OCI-LY3 (cell line): ENCODE measurements at regions not wholly inside any gene's neighbourhood (a gene's known extent, or its start where the extent isn't known, plus 50 kb on each side); places are given as distances from the start of the nearest gene placed in this dataset.

Source experiments
- H2AFZ ChIP-seq: fragments of 200-600, 300-600 bp; shearing (Covaris generic); 2 replicates; pipeline ENCODE4 v1.6.0; 2014; ENCODE audit warnings: antibody characterized with exemption, low read depth, low read length
- H3K27ac ChIP-seq: fragments of 200-600, 300-600 bp; sonication (generic); 2 replicates; pipeline ENCODE4 v1.5.1; 2014; ENCODE audit warnings: mild to moderate bottlenecking, low read length, moderate library complexity, mixed read lengths
- H3K27me3 ChIP-seq: fragments of 200-600, 300-600 bp; sonication (generic); 2 replicates; pipeline ENCODE4 v1.6.1; 2014; ENCODE audit warnings: low read depth, low read length, mixed read lengths
- H3K36me3 ChIP-seq: fragments of 200-600, 300-600 bp; sonication (generic); replicated peaks from 2 replicates; pipeline ENCODE3; 2014; ENCODE audit warnings: low read depth, low read length, mixed read lengths
- H3K4me1 ChIP-seq: fragments of 300-600, 200-600 bp; sonication (generic); 2 replicates; pipeline ENCODE4 v1.6.1; 2014; ENCODE audit warnings: low read length, mixed read lengths
- H3K4me2 ChIP-seq: fragments of 200-600, 300-600 bp; sonication (generic); 2 replicates; pipeline ENCODE4 v1.6.1; 2014; ENCODE audit warnings: low read length, mixed read lengths
- H3K4me3 ChIP-seq: fragments of 300-600, 200-600 bp; sonication (generic); 2 replicates; pipeline ENCODE4 v1.5.1; 2014; ENCODE audit warnings: antibody characterized with exemption, mild to moderate bottlenecking, low read length, moderate library complexity
- H3K79me2 ChIP-seq: fragments of 300-600, 200-600 bp; shearing (Covaris generic); 2 replicates; pipeline ENCODE4 v1.6.1; 2014; ENCODE audit warnings: mild to moderate bottlenecking, low read length, mixed read lengths
- H3K9ac ChIP-seq: fragments of 300-600, 200-600 bp; shearing (Covaris generic); 2 replicates; pipeline ENCODE4 v1.6.0; 2014; ENCODE audit warnings: mild to moderate bottlenecking, low read length, moderate library complexity
- H3K9me3 ChIP-seq: fragments of 200-600, 300-600 bp; shearing (Covaris generic); 2 replicates; pipeline ENCODE4 v1.6.1; 2014; ENCODE audit warnings: low read length, mixed read lengths; ENCODE audit not compliant: insufficient read depth
- H4K20me1 ChIP-seq: fragments of 200-600, 300-600 bp; sonication (generic); 2 replicates; pipeline ENCODE4 v1.6.1; 2016; ENCODE audit warnings: low read length, mixed read lengths; ENCODE audit not compliant: insufficient read depth
- CTCF ChIP-seq: fragments of 200-600, 300-600 bp; sonication (generic); IDR thresholded peaks from 2 replicates; pipeline ENCODE4 v1.5.1; 2014; ENCODE audit warnings: antibody characterized with exemption, low read length, low read depth
- EZH2phosphoT487 ChIP-seq: fragments of 200-600 bp; shearing (Covaris generic); IDR thresholded peaks from 2 replicates; pipeline ENCODE4 v1.6.1; 2018; ENCODE audit warnings: antibody characterized with exemption, mixed run types, low read depth

DNA sequence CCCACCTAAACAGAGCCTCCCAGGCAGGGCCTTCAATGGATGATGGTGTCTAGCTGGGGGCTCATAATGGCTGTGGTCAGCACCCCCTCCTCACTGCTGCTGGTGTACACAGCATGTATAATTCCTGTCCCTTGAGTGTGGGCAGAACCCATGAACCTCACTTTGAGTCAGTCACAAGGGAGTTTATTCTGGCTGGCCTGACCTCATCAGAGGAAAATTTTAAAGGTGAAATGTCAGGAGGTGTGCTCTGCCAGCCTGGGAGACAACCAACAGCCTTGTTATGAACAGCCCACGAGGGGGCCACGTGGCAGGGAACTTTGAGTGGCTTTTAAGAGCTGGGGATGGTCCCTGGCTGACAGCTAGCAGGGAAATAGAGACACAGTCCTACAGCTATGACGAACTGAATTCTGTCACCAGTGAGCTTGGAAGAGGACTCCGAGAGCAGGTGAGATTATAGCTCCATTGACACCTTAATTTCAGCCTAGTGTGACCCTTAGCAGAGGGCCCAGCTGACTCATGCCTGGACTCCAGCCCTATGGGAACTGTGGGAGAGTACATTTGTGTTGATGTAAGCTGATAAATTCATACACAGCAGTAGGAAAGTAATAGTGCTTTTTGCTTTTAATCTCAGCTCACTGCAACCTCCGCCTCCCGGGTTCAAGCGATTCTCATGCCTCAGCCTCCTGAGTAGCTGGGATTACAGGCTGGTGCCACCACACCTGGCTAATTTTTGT, 73.5 kb upstream of the RUNX3 start:
- Histone ChIP-seq H3K4me3 (no peak overlapping the region), H3K27me3 (peaks cover 5% of the 10 kb centered on the region; the same call in 1 of the 2 replicates), H3K36me3 (no peaks in the 10 kb centered on the region), H3K9ac (no peak overlapping the region), H3K4me1 (no peaks in the 10 kb centered on the region), H3K9me3 (no peaks in the 10 kb centered on the region), H2AFZ (no peak overlapping the region), H4K20me1 (no peaks in the 10 kb centered on the region), H3K79me2 (no peaks in the 10 kb centered on the region), H3K4me2 (no peak overlapping the region), H3K27ac (no peak overlapping the region)
- TF ChIP-seq CTCF (no peak), EZH2phosphoT487 (no peak)

DNA sequence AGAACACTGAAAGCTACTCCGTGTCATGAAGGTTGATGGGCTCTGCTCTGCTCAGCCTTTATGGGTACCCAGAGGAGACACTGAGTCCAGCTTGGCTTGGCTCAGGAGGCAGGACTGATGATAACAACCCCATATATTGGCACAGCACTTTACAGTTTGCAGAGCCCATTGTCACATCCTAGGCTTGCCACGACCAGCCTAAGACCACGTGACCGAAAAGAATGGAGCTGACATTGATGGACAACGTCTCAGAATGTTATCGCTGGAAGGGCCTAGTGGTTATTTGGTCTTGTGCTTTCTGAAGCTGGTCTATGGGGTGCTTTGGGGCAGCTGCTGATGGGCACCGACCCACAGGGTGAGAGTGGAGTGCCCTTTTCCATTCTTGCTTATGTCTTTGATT, 72.9 kb upstream of the RUNX3 start:
- H3K79me2 ChIP-seq: no peaks in the 10 kb centered on the region
- H3K36me3 ChIP-seq: no peaks in the 10 kb centered on the region
- H4K20me1 ChIP-seq: no peaks in the 10 kb centered on the region
- no peak overlapping the region for H3K4me3 ChIP-seq
- no peak overlapping the region for H3K9ac ChIP-seq
- no peak overlapping the region for H3K27ac ChIP-seq
- H3K4me2 ChIP-seq: no peak overlapping the region
- peaks cover 5% of the 10 kb centered on the region; the same call in 1 of the 2 replicates for H3K27me3 ChIP-seq
- no peaks in the 10 kb centered on the region for H3K9me3 ChIP-seq
- H3K4me1 ChIP-seq: no peaks in the 10 kb centered on the region
- no peak overlapping the region for H2AFZ ChIP-seq
- TF ChIP-seq CTCF: no peak
- no peak for TF ChIP-seq EZH2phosphoT487

GRCh38 chr1:25001125-25001915, 71.2 kb upstream of the RUNX3 start:
- Histone ChIP-seq H3K4me3 (no peak overlapping the region), H2AFZ (no peak overlapping the region), H3K9me3 (no peaks in the 10 kb centered on the region), H3K27ac (no peak overlapping the region), H4K20me1 (no peaks in the 10 kb centered on the region), H3K36me3 (no peaks in the 10 kb centered on the region), H3K4me2 (no peak overlapping the region), H3K27me3 (no peaks in the 10 kb centered on the region), H3K4me1 (no peaks in the 10 kb centered on the region), H3K79me2 (no peaks in the 10 kb centered on the region), H3K9ac (no peak overlapping the region)
- TF ChIP-seq EZH2phosphoT487: no peak
- TF ChIP-seq CTCF: no peak

- H3K4me3 ChIP-seq: no peak overlapping the region
- H3K4me1 ChIP-seq: no peaks in the 10 kb centered on the region
- no peak overlapping the region for H3K4me2 ChIP-seq
- no peak overlapping the region for H3K9ac ChIP-seq
- no peak overlapping the region for H3K27ac ChIP-seq
- H3K27me3 ChIP-seq: no peaks in the 10 kb centered on the region
- no peak overlapping the region for H2AFZ ChIP-seq
- H3K36me3 ChIP-seq: no peaks in the 10 kb centered on the region
- TF ChIP-seq CTCF (no peak), EZH2phosphoT487 (no peak)
- no peaks in the 10 kb centered on the region for H3K79me2 ChIP-seq
- H3K9me3 ChIP-seq: no peaks in the 10 kb centered on the region
- H4K20me1 ChIP-seq: no peaks in the 10 kb centered on the region
Observed at GRCh38 chr1:24999906-25000305, 69.8 kb upstream of the RUNX3 start.
